ENCODE measurements at regions not wholly inside any gene's neighbourhood (a gene's known extent, or its start where the extent isn't known, plus 50 kb on each side); places are given as distances from the start of the nearest gene placed in this dataset.

DNA sequence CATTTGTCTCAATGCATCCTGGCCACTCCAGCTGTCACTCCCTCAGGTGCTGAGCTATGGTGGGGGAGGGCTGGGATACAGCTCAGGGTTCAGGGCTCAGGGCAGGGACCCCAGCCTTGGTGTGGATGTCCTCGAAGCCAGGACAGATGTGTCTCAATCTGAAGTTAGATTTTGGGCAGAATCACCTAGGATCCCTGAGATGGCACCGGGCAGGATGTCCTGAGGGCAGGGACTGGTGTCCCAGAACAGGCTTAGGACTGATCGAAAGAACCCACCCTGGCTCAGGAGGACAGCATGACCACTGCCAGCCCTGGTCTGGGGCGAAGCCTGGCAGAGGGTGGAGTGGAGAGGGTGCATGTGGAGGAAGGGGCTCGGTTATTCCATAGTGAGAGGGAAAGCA lies 96.8 kb upstream of the THY1 start:
- no peak for DNase-seq

DNA sequence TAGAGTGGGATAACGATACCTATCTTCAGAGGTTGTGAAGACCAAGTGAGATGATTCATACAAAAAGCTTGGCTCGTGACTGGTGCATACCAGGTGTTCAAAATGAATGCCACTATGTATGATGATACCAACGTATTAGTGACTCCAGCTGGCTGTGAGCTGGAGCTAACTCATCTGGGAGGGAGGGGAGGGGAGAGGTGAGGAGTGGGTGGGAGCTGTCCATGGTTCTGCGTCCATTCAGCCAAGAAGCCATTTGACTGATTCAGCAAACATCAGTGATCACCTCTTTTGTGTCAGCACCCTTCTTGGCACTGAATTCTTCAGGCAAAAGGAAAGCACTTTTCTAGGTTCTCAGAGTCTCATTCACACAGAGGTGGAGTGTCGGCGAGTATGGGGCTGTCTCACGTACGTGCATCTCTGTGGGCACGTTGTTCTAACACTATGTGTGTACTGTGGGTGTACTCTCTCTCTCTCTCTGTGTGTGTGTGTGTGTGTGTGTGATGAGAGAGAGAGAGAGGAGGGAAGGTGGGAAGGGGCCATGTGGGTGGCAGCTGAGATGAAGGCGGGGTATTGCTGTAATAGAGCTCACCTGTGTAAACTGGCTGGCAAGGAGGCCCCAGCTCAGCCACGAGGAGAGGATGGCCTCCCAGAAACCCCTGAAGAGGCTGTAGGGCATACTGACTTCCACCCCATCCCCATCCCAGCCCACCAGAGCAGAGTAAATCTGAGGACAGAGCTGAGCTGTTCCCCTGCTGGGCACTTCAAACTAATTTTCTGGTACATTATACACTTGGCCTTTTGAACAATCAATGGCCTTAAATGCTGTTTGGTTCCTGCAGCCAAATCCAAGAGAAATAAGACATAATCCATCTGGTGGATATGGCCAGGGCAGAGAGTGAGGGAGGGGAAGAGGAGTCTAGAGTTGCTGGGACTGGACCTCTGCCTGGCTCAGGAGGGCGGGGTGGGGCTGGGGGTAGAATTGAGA lies 96.1 kb upstream of the THY1 start:
- DNase-seq = peak; percentile 83

DNA sequence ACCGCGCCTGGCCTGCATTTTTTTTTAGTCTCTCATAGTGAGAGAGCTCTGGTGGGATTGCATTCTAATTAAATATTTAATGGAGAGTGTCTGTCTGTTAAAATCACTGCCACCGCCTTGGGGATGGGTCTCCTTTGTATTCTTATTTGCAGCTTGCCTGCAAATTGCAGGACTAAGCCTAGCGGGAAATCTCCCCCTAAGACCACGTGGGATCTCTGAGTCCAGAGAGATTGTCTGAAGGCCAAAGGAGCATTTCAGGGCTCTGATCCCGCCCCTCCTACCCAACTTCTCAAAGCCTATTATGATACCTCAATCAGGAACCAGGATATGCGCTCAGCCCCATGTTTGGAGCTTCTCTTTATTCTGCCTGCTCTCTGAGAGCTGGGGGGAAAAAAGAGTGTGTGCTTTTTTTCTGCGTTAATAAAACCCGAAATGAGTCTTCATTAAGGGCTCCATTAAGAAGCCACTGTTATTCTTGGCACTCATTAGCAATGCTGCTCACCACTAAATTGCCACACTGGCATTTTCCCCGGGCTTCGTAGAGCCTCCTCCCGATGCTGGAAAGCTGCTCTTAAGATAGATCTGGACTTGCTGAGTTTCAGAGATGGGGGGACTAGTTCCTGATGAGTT lies 92.9 kb upstream of the THY1 start:
- DNase-seq = no peak

DNA sequence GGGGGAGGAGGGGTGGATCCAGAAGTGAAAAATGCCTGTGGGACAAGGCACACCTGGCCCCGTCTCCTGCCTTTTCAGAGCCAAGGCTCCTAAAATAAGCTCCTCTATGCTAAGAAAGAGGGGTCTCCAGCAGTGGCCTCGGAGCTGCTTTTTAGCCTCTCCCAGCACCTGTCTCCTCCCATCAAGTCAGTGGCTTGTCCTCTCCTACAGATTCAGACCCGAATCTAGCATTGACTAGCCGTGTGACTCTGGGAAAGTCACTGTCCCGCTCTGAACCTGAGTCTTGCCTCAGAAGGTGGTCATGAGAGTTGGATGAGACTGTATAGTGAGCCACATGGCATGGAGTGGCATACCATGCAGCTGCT lies 90.8 kb upstream of the THY1 start:
- DNase-seq = no peak

DNA sequence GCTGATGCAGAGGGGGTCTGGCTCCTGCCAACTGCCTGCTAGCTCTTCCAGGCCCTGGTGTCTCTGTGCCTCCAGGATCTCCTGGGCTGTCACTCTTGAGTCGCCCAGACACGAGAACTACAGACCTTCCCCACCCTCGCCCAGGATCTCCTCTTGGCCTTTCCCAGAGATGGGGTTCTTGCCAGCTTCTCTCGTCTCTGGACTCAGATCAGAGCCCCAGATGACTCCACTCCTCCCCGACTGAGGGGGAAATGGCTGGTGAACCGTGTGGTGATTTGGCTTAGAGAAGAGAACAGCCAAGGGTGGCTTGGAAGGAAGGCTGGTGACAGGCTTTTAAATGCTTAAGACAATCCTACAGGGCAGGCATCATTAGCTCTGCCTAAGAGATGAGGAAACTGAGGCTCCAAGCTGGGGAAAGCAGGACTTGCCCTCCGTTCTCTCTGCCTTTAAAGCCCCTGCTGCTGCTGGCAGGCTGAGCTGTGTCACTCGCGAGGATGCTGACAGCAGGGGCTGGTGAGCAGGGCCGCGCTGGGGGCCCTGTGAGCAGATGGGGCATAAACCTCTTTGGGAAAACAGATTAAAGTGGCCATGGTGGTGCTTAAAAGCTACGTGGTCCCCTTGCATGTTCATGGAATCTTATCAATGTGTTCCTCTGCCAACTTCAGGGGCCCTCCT lies 90.3 kb upstream of the THY1 start:
- no peak for DNase-seq

DNA sequence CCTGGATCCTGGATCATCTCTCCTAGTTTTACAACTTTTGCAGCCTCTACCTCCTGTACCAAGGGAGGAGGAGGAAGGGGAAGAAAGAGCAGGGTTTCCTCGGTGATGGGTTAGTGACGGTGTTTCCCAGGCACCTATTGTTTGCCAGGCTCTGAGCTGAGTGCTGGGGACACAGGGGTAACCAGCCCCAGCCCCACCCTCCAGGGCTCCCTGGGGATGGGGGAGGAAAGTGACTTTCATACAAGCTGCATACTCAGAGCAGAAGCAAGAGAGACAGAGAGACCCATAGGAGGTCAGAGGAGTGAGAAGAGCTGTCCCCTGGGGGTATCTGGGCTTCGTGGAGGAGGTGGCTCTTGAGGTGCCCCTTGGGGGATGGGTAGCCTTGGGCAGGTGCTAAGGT lies 89.4 kb upstream of the THY1 start:
- DNase-seq = no peak

DNA sequence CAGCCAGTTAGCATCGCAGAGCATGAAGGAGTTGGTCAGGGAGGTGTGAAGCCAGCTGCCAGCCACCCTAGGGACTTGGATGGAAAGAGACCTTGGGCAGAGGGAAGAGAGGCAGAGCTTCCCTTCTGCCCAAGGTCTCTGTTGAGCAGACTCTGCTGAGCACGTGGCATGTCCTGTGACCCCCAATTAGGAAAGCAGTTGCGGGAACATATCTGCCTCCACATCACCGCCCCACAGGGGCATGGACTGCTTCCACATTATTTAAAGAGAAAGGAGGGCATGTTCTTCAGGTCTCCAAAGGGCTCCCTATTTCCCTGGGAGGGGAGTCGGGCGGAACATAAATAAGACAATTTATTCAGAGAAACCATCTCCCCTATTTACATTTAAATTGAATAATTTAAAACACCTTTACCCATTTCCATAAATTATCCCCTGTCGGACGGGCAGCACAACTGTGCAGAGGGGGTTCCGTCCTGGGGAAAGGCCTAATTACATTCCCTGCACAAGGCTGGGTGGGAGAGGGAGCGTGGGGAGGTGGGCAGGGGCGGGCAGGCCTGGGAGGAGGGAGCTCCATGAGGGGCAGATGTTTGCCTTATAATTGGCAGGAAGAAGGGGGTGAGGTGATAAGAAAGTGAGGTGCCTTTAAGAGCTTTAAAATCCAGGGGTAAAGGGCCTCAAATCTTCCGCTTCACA lies 88.8 kb upstream of the THY1 start:
- no peak for DNase-seq

DNA sequence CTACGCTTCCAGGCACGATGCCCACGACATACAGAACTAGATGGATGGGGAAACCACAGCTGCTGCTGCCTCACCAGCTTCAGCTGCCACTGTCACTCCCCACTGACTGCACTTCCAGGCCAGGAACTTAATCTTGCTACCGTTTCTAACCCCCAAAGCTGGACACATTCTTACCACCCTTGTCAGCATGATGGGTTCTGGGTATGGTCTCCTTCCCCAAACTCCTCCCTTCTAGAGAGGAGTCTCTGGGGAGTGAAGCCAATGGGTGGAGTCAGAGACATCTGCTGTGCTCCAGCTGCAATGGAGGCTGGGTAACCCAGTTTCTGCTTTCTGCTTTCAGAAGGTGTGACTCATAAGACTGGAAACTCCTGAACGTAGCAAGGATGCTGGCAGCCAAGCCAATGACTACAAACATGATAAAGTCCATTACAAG lies 87.0 kb upstream of the THY1 start:
- no peak for DNase-seq

DNA sequence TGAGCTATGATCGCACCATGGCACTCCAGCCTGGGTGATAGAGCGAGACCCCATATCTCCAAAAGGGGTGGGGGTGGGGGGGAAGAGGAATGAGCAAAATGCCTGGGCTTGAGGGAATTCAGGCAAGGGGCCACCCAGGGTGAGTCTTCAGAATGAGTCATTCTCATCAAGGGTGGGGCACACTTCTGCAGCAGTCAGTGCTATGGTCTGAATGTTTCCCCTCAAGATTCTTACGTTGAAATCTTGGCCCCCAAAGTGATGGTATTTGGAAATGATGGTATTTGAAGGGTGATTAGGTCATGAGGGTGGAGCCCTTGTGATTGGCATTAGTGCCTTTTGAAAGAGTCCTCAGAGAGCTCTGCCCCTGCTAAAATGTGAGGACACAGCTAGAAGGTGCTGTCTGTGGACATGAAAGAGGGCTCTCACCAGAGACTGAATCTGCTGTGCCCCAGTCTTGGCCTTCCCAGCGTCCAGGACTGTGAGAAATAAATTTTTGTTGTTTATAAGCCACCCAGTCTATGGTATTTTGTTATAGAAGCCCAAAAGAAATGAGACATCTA lies 86.4 kb upstream of the THY1 start:
- no peak for DNase-seq

DNA sequence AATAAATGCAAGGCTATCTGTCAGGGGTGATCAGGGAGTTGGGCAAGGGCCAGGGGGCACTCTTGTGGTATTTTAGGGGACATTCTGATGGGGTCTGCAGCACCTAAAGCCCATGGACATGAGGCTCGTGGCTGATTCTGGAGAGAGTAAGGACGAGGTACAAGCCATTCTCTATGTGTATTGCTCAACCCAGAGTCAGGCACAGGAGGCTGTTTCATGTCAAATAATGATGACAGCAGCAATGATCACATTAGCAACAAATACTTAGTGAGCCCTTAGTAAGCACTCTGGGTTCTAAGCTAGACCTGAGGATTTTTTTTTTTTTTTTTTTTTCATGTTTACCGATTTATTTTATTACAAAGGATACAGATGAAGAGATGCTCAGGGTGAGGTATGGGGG lies 83.5 kb upstream of the THY1 start:
- no peak for DNase-seq

DNA sequence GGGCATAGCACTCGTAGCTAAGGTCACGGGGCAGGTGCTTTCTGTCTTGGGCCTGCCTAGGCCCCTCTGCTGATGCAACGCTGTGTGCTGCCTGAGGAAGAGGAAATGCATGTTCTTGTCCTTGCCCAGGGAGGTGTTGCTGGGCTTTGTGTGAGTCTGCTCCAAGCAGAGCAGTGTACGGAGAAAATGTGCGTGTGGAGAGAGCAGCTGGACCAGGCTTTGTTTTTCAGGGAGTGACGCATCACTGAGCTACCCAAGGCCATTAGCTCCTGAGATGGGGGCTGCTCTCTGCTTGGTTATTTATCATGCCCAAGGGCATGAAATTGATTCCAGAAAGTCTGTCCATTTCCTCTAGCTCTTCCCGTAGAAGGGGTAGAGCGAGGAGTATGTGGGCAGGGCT lies 82.9 kb upstream of the THY1 start:
- peak; percentile 56 for DNase-seq

DNA sequence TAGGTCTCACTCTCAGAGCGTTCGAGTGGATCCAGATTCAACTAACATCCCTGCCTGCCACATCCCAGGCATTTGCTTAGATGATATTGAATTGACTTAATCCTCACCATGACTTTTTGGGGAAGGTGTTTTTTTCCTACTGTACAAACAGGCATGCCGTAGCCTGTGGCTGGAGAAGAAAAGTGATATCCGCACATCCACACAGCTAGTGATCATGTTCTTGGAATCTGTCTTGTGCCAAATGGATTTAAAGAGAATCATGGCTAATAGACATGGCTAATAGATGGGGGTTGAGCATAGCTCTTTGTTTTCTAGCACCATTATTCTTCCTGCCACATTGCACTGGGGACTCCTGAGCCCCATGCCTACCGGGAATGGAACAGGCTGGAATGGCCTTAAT lies 82.1 kb upstream of the THY1 start:
- DNase-seq = no peak

DNA sequence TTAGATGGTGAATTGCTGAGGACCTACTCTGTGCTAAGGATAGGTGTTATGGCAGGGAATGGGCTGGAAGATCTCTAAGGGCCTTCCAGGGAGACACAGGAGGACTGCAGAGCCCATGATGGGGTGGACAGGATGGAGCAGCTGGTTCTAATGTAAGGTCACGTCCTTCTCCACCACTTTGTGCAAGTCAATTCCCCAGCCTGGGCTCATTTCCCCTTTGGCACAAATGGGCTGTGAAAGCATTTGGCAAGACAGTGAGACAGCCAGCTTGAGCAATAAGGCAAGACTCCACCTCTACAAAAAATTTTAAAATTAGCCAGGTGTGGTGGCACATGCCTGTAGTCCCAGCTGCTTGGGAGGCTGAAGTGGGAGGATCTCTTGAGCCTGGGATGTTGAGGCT lies 81.4 kb upstream of the THY1 start:
- DNase-seq = no peak

DNA sequence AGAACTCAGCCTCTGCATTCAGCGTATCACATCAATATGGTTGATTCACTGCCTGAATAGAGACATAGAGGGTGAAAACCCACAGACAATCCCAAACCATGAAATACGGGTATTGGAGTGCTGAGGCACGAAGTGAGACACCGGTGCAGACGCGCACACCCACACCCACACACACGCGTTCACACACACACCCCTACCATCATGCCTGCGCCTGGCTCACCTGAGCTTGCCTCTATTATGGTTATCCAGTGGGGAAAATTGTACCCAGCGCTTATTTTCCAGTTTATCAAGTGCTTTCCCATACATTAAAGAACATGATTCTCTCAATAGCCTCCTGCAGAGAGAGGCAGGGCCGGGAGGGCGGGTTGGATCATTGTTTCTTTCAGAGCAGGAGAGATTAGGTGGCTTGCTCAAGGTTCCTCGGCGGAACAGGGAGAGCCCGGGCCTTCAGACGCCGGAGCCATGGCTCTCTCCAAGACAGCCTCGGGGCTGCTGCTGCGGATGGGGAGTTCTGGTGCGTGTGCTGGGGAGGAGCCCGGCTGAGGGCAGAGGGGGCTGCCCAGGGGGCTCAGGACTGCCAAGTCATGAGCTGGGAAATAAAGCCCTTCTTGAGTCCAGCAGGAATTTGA lies 78.9 kb upstream of the THY1 start:
- DNase-seq = no peak

DNA sequence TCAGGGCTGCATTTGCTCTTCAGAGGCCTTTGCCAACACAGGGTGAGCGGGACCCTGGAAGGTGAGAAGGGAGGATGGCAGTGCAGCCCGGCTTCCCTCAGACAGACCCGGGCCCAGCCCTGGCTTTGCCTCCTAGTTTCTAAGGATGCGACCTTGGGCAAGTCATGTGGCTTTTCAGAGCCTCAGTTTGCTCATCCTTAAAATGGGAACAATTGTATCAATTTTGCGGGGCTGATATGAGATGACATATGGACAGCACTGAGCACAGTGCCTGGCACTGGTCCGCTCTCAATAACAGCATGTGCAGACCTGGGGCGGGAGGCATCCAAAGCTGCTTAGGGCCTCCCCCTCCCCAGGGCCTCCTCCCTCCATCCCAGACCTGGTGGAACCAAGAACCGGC lies 74.7 kb upstream of the THY1 start:
- DNase-seq = no peak

DNA sequence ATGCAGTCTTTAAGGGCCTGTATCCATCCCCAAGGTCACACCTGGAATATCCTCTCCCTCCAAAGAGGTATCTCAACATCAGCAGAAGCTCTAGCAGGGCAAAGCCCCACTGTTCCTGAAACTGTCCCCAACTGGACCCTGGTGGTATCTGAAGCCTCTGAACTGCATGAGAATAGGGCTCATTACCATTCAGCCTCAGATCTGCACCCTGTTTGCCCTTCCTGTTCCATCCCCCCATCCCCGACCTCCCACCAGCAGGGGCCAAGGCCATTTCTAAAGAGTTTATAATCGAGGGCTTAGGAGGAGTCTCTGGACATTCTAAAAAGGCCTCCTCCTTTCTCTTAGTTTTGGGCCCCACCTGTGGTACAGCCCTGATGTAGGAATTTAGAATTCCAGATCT lies 74.0 kb upstream of the THY1 start:
- no peak for DNase-seq

DNA sequence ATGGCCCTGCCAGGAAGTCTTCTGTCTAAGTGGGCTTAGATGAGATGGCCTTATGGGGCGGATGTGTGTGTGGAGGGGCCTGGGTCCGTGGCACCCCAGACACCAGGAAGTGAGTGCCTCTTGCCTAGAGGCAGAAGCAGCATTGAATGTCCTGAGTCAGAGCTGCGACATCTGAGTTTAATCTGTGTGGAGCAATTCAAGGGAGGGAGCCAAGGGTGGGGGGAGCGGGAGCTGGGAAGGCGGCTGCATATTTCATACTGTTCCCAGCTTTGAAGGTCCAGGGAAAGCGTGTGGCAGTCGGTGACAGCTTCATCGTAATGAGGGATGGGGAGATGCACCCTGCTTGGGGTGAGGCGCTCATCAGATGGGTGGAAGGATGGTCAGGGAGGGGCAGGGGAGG lies 73.5 kb upstream of the THY1 start:
- DNase-seq = no peak

DNA sequence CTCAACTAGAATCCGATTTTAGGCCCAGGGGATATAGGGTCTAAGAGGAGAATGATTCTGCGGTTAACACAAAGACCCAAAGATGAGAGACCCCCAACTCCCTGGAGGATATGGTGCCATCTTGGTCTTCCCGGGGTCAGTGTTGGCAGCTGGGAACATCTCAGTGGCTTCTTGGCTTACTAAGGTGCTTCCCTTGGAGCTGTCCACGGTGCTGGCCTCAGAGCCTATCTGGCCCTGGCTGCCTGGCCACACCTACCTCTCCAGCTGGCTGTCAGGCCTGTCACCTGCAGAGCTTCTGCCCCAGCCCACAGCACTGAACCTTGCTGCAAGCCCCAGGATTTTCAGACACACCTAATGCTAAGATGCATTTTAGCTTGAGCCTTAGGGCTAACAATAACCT lies 70.7 kb upstream of the THY1 start:
- no peak for DNase-seq

DNA sequence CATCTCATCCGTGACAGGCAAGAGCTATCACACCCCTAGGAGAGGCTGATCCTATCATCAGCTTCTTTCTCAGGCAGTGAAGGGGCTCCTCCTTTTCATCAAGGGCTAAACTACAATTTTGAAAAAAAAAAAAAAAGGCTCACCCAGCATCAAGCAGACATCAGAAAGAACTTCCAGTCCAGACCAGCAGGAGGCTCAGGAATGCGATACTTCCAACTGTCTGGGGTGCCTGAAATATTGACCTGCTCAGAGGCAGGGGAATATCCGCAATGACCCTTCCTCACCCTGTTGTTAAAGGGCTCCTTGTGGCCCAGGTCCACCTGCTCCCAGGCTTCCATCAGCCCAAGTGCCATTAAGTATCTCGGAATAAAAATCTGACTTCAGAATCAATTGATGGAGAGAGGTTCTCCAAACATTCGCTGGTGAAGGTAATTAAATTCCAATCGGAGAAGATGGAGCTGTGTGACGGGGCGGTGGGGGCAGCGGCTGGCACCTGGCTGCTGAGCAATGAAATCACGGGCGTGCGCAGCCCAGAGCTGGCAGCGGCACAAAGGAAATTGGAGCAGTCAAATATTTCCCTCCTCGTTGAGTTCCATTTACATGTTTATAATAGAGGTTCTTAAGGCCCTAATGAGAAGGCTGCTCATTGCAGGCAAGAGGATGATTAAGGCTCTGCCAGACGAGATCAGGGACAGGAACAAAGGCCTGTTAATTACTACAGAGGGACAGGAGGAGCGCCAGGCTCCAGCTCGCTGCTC lies 69.0 kb upstream of the THY1 start:
- peak; percentile 99 for DNase-seq

DNA sequence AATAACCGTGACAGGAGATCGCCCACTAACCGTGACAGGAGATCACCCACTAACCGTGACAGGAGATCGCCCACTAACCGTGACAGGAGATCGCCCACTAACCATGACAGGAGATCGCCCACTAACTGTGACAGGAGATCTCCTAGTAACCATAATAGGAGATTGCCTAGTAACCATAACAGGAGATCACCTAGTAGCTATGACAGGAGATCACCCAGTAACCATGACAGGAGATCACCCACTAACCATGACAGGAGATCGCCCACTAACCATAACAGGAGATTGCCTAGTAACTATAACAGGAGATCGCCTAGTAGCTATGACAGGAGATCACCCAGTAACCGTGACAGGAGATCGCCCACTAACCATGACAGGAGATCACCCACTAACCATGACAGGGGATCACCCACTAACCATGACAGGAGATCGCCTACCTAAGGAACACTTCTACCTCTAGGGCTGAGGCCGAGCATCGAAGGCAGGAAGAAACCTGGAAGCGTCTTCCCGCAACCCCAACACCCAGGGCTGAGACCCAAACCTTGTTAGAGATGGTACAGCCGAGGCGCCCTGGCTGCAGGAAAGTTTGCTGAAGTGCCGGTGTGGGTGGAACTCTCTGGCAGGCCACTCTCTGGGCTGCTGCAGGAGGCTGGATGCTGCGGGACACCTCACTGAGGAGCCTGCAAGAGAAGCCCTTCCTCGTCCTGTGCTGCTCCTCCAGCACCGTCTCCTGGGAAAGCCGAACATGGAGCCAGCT lies 67.5 kb upstream of the THY1 start:
- DNase-seq = no peak

DNA sequence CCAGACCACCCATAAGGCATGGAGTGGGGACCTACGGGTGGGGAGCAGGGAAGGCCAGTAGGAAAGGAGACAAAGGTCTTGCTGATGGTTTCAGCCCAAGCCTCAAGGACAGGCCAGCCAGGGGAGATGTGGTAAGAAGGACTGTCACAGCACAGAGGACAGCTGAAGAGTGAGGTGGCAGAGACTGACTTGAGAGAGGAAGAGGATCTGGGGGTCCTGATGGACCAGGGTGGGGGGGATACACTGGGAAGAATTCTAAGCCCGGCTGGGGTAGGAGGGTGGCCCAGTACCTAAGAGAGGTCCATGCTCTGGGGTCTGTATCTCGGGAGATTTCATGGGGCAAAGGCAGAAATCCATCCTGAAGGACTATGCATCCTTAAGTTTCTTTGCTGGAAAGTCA lies 66.1 kb upstream of the THY1 start:
- DNase-seq = no peak

Data from NCI-H1092 treated with DMSO at 0.1 percent for 48 hours (cell line).